Neutrophil (primary cell): ENCODE measurements at regions not wholly inside any gene's neighbourhood (a gene's known extent, or its start where the extent isn't known, plus 50 kb on each side); places are given as distances from the start of the nearest gene placed in this dataset.

Experiments used
- H3K27ac ChIP-seq: fragments of 200-600 bp; sonication (generic); 2 replicates; pipeline ENCODE4 v1.5.1; 2016; ENCODE audit warnings: mild to moderate bottlenecking, moderate library complexity
- H3K27me3 ChIP-seq: fragments of 200-600 bp; sonication (generic); 2 replicates; pipeline ENCODE4 v1.6.0; 2016; ENCODE audit warnings: mild to moderate bottlenecking
- H3K36me3 ChIP-seq: fragments of 200-600 bp; sonication (generic); 2 replicates; pipeline ENCODE4 v1.5.1; 2017
- H3K4me1 ChIP-seq, 2 experiments: fragments of 200-600 bp in 1 of 2; sonication (generic) in 1 of 2; 1 replicate in 1 of 2; 2 replicates in 1 of 2; pipeline versions ENCODE4 v1.5.1 to v1.6.1; 2013 to 2016; ENCODE audit warnings: low read depth in 1 of 2, low read length in 1 of 2, mild to moderate bottlenecking in 1 of 2, moderate library complexity in 1 of 2; ENCODE audit not compliant: control insufficient read depth in 1 of 2, insufficient read depth in 1 of 2
- H3K4me3 ChIP-seq, 2 experiments: fragments of 200-600 bp in 1 of 2; sonication (generic) in 1 of 2; 1 replicate in 1 of 2; 2 replicates in 1 of 2; pipeline ENCODE4 v1.5.1; 2013 to 2016; ENCODE audit warnings: low read depth in 1 of 2, low read length in 1 of 2, mild to moderate bottlenecking in 1 of 2, moderate library complexity in 1 of 2
- H3K9me3 ChIP-seq: fragments of 200-600 bp; sonication (generic); 2 replicates; pipeline ENCODE4 v1.5.1; 2016
- TF ChIP-seq, protein P1 (sequence below): fragments of 200-600 bp; sonication (generic); IDR thresholded peaks from 2 replicates; pipeline ENCODE4 v1.5.1; 2016; ENCODE audit warnings: antibody characterized with exemption

- no peaks in the 10 kb centered on the region for H3K36me3 ChIP-seq
- TF ChIP-seq, protein P1, sequence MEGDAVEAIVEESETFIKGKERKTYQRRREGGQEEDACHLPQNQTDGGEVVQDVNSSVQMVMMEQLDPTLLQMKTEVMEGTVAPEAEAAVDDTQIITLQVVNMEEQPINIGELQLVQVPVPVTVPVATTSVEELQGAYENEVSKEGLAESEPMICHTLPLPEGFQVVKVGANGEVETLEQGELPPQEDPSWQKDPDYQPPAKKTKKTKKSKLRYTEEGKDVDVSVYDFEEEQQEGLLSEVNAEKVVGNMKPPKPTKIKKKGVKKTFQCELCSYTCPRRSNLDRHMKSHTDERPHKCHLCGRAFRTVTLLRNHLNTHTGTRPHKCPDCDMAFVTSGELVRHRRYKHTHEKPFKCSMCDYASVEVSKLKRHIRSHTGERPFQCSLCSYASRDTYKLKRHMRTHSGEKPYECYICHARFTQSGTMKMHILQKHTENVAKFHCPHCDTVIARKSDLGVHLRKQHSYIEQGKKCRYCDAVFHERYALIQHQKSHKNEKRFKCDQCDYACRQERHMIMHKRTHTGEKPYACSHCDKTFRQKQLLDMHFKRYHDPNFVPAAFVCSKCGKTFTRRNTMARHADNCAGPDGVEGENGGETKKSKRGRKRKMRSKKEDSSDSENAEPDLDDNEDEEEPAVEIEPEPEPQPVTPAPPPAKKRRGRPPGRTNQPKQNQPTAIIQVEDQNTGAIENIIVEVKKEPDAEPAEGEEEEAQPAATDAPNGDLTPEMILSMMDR, result no peak
- H3K27me3 ChIP-seq, result peaks cover 51% of the 10 kb centered on the region
- H3K27ac ChIP-seq, result no peak overlapping the region
- no peak overlapping the region for H3K4me3 ChIP-seq
- no peaks in the 10 kb centered on the region for H3K9me3 ChIP-seq
- H3K4me1 ChIP-seq, result no peaks in the 10 kb centered on the region
Measured at GRCh38 chr11:134464196-134464595, 52.2 kb upstream of the B3GAT1 start.

- H3K4me3 ChIP-seq, result no peak overlapping the region
- H3K4me1 ChIP-seq, result no peaks in the 10 kb centered on the region
- H3K36me3 ChIP-seq, result no peaks in the 10 kb centered on the region
- TF ChIP-seq, protein P1, result no peak
- H3K27me3 ChIP-seq, result peaks cover 48% of the 10 kb centered on the region
- H3K9me3 ChIP-seq, result no peaks in the 10 kb centered on the region
- H3K27ac ChIP-seq, result no peak overlapping the region
Measured at GRCh38 chr11:134463716-134464115, 51.7 kb upstream of the B3GAT1 start.
